Ecto neural progenitor cell (in vitro differentiated cells): ENCODE measurements at regions not wholly inside any gene's neighbourhood (a gene's known extent, or its start where the extent isn't known, plus 50 kb on each side); places are given as distances from the start of the nearest gene placed in this dataset.
"Not testable (repeated sequence)": the region's sequence is repeated elsewhere in the genome, so short reads cannot be mapped to it uniquely, and the experiment has no call there.

ENCODE experiments used
- DNase-seq: peaks from one replicate; pipeline ENCODE4 v3.0.0-alpha.2; 2018; ENCODE audit warnings: low spot score

- DNase-seq: no peak
These were observed 57.8 kb downstream of the OR2B2 start for GRCh38 chr6:27854421-27854820.

GRCh38 chr6:27851440-27851839 is 60.8 kb downstream of the OR2B2 start:
- DNase-seq: no peak

- not testable (repeated sequence) for DNase-seq
These were observed 63.2 kb downstream of the OR2B2 start for GRCh38 chr6:27849001-27849400.

GRCh38 chr6:27847706-27848105 is 64.5 kb downstream of the OR2B2 start:
- no peak for DNase-seq

DNA sequence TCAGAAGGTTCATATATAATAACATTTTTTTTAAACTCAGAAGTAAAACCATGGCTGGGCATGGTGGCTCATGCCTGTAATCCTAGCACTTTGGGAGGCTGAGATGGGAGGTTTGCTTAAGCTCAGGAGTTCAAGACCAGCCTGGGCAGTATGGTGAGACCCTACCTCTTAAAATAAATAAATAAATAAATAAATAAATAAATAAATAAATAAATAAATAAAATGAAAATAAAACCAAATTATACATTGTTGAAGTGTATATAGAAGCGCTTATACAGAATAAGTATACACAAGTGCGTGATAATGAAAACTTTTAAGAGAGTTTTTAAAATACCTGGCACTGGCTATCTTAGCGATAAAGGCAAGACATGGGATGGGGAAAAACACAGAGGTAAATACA is 71.6 kb downstream of the OR2B2 start:
- DNase-seq: no peak

DNA sequence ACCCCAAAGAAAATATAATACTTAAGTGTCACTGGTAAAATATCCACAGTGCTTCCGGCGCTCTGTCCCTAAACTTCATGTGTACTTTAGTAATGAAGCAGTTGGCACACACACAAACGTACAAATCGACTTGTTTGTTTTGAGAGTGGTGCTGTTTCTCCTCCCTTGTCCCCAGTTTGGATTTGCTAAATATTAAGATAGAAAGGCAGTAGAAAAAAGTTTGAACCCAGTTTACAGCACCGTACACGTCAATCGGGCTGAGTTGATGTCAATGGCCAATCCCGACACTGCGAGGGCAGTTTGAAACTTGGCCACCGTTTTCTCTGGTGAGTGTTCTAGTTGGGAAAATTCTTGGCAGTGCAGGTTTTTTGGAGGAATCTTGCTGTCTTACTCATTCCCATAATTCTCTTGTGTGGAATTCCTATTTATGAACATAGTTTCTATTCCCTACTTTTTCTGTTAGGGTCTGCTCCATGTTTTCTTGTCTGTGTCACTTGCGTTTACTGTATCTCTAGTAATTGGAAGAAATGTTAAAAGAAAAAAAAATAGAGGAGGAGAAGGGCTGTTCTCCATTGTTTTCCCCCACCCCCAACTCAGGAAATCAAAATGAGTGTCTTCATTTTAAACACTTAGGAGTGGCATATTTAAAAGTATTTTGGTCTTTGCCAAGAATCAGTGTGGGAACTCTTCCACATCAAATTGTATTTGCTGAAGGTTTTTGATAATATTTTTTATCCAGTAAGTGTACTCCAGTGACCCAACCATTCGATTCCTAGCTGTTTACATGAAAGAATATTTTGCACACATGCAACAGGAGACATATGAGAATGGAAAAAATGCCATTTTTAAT is 72.3 kb downstream of the OR2B2 start:
- DNase-seq: no peak

GRCh38 chr6:27838945-27839625 is 73.1 kb downstream of the OR2B2 start:
- peak; percentile 72 for DNase-seq

DNA sequence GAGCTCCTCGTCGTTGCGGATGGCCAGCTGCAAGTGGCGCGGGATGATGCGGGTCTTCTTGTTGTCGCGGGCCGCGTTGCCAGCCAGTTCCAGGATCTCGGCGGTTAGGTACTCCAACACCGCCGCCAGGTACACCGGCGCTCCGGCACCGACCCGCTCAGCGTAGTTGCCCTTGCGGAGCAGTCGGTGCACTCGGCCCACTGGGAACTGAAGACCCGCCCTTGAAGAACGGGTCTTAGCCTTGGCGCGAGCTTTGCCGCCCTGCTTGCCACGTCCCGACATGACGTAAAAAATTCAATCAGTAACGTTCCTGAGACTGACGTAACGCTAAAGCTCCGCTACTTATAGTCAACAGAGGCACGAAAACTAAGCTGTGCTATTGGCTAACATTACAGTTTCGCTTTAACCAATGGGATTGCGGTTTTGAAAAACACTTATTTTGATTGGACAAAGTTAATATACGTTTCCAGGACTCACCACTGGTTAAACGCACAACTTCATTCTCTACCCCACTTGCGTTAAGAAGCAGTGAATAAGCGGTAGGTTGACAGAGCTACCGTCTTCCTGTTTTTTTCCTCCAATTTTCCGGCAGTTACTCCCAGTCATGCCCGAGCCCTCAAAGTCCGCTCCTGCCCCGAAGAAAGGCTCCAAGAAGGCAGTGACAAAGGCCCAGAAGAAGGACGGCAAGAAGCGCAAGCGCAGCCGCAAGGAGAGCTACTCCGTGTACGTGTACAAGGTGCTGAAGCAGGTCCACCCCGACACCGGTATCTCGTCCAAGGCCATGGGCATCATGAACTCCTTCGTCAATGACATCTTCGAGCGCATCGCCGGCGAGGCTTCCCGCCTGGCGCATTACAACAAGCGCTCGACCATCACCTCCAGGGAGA is 73.9 kb downstream of the OR2B2 start:
- peak; percentile 88 for DNase-seq

DNA sequence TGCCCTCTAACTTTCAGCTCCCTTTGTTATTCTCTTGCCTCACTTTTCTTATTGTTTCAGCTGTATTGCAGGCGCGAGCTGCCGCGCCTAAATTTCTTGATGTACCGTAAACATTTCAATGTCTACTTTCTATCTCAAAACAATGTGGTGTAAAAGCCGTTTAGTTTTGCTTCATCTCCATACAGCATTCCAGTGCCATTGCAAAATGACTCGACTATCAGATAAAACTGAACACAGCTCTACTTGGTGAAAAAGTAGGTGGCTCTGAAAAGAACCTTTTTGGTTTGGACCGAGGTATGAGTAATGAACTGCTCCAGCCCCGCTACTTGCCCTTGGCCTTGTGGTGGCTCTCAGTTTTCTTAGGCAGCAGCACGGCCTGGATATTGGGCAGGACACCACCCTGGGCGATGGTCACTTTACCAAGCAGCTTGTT is 74.6 kb downstream of the OR2B2 start:
- no peak for DNase-seq

DNA sequence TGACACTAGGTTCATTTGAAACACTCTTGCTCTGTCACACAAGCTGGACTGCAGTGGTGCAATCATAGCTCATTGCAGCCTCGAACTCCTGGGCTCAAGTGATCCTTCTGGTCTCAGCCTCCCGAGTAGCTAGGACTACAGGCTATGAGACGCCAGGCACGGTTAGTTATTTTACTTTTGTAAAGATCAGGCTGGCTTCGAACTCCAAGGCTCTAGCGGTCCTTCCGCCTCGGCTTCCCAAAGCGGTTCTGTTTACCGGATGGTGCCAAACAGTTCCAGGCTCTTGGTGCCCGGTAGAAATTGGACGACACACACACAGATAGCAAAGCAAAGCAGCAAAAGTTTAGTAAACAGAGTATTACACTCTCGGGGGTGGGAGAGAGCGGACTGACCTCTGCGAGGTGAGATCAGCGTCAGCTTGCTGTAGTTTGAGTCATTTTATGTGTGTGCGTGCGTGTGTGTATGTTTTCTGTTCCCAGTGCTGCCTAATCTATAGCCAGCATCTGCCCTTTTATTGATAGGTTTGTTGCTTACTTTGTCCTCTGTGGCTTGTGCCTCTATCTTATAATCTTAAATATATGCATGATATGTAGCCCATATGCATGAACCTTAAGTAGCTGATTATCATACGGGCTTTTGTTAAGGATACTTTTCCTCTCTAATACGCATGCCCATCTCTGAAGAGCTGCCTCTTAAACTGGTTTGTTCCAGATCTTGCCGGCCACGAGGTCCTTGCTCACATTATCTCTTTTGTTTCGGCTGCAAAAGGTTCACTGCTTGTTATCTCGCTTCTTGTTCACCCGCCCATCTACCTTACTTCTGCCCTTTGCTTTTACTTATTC is 75.2 kb downstream of the OR2B2 start:
- peak; percentile 68 for DNase-seq

- no peak for DNase-seq
These were observed 75.9 kb downstream of the OR2B2 start for GRCh38 chr6:27836141-27836782.

DNA sequence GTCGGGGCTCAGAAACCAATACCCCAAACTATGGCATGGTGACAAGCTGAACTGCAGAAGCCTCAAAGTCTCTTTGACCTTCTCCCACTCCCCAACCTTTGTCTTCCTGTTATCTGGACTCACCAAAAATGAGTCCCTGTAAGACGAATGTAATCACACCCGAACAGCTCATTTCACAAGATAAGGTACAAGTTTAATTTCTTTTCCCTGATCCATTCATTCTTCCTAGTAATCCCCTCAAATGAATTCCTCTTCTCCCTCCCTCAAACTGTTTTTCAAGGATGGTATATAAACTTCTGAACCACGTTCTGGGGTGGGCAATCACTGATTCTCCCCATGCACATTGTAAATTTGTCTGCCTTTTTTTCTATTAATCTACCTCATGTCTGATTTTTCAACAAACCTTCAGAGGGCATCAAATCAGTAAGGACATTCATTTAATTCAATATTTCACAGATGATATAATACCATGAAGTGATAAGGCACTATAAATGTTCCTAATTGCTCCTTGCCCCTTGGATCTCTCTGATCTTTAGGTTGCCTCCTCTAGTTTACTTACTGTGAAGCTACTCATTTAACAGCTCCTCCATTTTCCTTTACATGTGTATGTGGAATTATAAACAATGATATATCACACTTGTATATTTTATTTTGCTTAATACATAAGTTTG is 77.2 kb downstream of the OR2B2 start:
- no peak for DNase-seq

- no peak for DNase-seq
These were observed 77.8 kb downstream of the OR2B2 start for GRCh38 chr6:27834384-27834783.

- peak; percentile 66 for DNase-seq
These were observed 80.6 kb downstream of the OR2B2 start for GRCh38 chr6:27831434-27832081.

DNA sequence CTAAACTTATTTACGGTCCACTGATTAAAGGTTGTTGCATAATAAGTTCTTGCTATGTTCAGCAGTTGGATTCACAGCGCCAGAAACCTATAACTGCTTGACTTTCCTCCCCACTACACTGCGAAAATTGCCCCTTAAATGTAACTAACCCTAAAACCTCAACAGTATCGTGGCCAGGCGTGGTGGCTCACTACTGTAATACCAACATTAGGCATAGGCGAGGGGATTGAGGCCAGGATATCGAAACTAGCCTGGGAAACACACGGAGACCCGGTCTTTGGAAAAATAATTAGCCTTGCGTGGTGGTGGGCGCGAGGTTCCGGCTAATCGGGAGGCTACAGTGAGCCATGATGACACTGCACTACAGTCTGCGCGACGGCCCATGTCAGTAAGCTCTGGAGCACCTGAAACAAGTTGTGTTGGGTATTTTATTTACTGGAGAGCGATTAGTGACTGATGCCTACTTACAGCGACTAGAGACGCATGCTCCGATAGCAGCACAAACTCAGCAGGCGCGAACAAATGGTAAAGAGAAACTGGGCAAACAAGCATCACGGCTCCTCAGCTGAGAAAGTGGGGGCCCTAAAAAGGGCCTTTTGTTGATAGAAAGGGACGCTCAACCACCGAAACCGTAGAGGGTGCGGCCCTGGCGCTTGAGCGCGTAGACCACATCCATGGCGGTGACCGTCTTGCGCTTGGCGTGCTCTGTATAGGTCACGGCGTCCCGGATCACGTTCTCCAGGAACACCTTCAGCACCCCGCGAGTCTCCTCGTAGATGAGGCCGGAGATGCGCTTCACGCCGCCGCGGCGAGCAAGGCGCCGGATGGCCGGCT is 81.4 kb downstream of the OR2B2 start:
- DNase-seq: peak; percentile 52

GRCh38 chr6:27830212-27830599 is 82.0 kb downstream of the OR2B2 start:
- no peak for DNase-seq

DNA sequence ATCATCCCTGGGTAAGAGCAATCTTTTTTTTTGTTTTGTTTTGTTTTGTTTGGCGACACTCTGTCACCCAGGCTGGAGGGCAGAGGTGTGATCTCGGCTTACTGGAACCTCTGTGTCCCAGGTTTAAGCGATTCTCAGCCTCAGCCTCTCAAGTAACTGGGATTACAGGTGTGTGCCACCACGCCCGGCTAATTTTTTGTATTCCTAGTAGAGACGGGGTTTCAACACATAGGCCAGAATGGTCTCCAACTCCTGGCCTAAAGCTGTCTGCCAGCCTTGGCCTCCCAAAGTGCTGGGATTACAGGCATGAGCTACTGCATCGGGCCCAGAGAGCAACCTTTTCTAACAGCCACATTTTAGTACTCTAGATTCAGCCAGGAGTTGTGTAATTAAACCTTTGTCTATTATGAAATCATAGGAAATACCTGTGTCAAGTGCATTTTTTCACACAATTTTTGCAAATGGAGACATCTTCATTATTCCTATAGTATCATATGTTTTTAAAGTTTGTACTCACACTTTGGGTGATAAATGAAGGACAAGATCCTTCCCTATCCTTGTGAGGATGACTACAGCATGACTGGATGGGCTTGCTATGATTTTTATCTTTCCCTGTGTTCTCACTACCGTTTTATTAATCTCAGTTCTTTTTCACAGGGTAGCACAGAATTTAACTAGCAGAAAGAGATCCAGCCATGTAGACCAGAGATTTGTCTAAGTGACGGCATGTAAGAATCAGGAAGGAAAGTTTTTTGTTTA is 82.6 kb downstream of the OR2B2 start:
- DNase-seq: no peak

- not testable (repeated sequence) for DNase-seq
These were observed 84.7 kb downstream of the OR2B2 start for GRCh38 chr6:27827477-27827876.
